ENCODE measurements at regions not wholly inside any gene's neighbourhood (a gene's known extent, or its start where the extent isn't known, plus 50 kb on each side); places are given as distances from the start of the nearest gene placed in this dataset.

DNA sequence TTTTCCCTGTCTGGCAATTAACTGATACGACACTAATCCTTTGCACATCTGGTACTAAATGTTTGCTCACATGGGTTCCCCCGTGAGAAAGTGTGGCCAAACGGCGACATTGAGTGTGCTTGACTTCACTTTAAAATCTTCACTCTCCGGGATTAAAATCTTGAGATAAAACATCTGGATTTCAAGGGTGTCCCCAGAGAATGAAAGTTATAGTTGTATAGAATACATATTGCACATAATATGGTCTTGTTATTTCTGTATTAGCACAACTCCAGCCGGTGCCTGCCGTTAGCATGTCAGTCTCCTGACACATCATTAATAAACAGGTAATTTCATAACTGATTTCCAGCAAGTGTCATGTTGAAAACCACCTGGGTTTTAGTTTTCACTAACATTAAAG is 749.0 kb upstream of the SOX9 start:
- Histone ChIP-seq H3K9me2 (ENCODE audit: insufficient read depth) (no peaks in the 10 kb centered on the region), H3K27ac (ENCODE audit: low read depth) (no peak overlapping the region), H3F3A (replicated peaks; ENCODE audit: low read depth) (no peaks in the 10 kb centered on the region), H3K79me2 (replicated peaks; ENCODE audit: insufficient read depth) (no peaks in the 10 kb centered on the region), H3K27me3 (ENCODE audit: insufficient read depth) (no peaks in the 10 kb centered on the region), H2AFZ (no peak overlapping the region), H3K4me3 (no peak overlapping the region), H3K4me1 (ENCODE audit: insufficient read depth) (peaks cover 6% of the 10 kb centered on the region; the same call in 1 of the 2 replicates), H3K4me2 (no peak overlapping the region), H3K36me3 (ENCODE audit: insufficient read depth) (no peaks in the 10 kb centered on the region), H4K20me1 (replicated peaks; ENCODE audit: insufficient read depth) (no peaks in the 10 kb centered on the region)
- TF ChIP-seq, protein P1, sequence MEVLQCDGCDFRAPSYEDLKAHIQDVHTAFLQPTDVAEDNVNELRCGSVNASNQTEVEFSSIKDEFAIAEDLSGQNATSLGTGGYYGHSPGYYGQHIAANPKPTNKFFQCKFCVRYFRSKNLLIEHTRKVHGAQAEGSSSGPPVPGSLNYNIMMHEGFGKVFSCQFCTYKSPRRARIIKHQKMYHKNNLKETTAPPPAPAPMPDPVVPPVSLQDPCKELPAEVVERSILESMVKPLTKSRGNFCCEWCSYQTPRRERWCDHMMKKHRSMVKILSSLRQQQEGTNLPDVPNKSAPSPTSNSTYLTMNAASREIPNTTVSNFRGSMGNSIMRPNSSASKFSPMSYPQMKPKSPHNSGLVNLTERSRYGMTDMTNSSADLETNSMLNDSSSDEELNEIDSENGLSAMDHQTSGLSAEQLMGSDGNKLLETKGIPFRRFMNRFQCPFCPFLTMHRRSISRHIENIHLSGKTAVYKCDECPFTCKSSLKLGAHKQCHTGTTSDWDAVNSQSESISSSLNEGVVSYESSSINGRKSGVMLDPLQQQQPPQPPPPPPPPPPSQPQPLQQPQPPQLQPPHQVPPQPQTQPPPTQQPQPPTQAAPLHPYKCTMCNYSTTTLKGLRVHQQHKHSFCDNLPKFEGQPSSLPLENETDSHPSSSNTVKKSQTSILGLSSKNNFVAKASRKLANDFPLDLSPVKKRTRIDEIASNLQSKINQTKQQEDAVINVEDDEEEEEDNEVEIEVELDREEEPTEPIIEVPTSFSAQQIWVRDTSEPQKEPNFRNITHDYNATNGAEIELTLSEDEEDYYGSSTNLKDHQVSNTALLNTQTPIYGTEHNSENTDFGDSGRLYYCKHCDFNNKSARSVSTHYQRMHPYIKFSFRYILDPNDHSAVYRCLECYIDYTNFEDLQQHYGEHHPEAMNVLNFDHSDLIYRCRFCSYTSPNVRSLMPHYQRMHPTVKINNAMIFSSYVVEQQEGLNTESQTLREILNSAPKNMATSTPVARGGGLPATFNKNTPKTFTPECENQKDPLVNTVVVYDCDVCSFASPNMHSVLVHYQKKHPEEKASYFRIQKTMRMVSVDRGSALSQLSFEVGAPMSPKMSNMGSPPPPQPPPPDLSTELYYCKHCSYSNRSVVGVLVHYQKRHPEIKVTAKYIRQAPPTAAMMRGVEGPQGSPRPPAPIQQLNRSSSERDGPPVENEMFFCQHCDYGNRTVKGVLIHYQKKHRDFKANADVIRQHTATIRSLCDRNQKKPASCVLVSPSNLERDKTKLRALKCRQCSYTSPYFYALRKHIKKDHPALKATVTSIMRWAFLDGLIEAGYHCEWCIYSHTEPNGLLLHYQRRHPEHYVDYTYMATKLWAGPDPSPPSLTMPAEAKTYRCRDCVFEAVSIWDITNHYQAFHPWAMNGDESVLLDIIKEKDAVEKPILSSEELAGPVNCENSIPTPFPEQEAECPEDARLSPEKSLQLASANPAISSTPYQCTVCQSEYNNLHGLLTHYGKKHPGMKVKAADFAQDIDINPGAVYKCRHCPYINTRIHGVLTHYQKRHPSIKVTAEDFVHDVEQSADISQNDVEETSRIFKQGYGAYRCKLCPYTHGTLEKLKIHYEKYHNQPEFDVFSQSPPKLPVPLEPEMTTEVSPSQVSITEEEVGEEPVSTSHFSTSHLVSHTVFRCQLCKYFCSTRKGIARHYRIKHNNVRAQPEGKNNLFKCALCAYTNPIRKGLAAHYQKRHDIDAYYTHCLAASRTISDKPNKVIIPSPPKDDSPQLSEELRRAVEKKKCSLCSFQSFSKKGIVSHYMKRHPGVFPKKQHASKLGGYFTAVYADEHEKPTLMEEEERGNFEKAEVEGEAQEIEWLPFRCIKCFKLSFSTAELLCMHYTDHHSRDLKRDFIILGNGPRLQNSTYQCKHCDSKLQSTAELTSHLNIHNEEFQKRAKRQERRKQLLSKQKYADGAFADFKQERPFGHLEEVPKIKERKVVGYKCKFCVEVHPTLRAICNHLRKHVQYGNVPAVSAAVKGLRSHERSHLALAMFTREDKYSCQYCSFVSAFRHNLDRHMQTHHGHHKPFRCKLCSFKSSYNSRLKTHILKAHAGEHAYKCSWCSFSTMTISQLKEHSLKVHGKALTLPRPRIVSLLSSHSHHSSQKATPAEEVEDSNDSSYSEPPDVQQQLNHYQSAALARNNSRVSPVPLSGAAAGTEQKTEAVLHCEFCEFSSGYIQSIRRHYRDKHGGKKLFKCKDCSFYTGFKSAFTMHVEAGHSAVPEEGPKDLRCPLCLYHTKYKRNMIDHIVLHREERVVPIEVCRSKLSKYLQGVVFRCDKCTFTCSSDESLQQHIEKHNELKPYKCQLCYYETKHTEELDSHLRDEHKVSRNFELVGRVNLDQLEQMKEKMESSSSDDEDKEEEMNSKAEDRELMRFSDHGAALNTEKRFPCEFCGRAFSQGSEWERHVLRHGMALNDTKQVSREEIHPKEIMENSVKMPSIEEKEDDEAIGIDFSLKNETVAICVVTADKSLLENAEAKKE (CRISPR knock-in tag; IDR thresholded peaks at IDR 0.05) = no peak
- Mint-ChIP-seq H3K36me3 (ENCODE audit: low read depth) (no peaks in the 10 kb centered on the region), H3K27me3 (ENCODE audit: insufficient read depth, low read depth, poor library complexity) (no peaks in the 10 kb centered on the region), H3K4me1 (peaks cover 5% of the 10 kb centered on the region; the same call in 1 of the 3 replicates), H3K9me3 (no peaks in the 10 kb centered on the region), H3K27ac (no peak overlapping the region), H3K4me3 (no peak overlapping the region)
- DNase-seq (ENCODE audit: low spot score) = no peak
- ATAC-seq = no peak

GRCh38 chr17:71375948-71376347 is 744.9 kb upstream of the SOX9 start:
- Histone ChIP-seq H3K4me2 (no peak overlapping the region), H3K27ac (ENCODE audit: low read depth) (no peak overlapping the region), H3K9me2 (ENCODE audit: insufficient read depth) (no peaks in the 10 kb centered on the region), H3K4me3 (no peak overlapping the region), H4K20me1 (replicated peaks; ENCODE audit: insufficient read depth) (no peaks in the 10 kb centered on the region), H3K36me3 (ENCODE audit: insufficient read depth) (no peaks in the 10 kb centered on the region), H3K4me1 (ENCODE audit: insufficient read depth) (peaks cover 6% of the 10 kb centered on the region; the same call in 1 of the 2 replicates), H3K79me2 (replicated peaks; ENCODE audit: insufficient read depth) (no peaks in the 10 kb centered on the region), H3K27me3 (ENCODE audit: insufficient read depth) (no peaks in the 10 kb centered on the region), H2AFZ (no peak overlapping the region), H3F3A (replicated peaks; ENCODE audit: low read depth) (no peaks in the 10 kb centered on the region)
- Mint-ChIP-seq H3K27me3 (ENCODE audit: insufficient read depth, low read depth, poor library complexity) (no peaks in the 10 kb centered on the region), H3K4me3 (no peak overlapping the region), H3K4me1 (peaks cover 5% of the 10 kb centered on the region; the same call in 1 of the 3 replicates), H3K9me3 (no peaks in the 10 kb centered on the region), H3K36me3 (ENCODE audit: low read depth) (no peaks in the 10 kb centered on the region), H3K27ac (no peak overlapping the region)
- ATAC-seq (no peak), DNase-seq (ENCODE audit: low spot score) (no peak)
- TF ChIP-seq, protein P2, sequence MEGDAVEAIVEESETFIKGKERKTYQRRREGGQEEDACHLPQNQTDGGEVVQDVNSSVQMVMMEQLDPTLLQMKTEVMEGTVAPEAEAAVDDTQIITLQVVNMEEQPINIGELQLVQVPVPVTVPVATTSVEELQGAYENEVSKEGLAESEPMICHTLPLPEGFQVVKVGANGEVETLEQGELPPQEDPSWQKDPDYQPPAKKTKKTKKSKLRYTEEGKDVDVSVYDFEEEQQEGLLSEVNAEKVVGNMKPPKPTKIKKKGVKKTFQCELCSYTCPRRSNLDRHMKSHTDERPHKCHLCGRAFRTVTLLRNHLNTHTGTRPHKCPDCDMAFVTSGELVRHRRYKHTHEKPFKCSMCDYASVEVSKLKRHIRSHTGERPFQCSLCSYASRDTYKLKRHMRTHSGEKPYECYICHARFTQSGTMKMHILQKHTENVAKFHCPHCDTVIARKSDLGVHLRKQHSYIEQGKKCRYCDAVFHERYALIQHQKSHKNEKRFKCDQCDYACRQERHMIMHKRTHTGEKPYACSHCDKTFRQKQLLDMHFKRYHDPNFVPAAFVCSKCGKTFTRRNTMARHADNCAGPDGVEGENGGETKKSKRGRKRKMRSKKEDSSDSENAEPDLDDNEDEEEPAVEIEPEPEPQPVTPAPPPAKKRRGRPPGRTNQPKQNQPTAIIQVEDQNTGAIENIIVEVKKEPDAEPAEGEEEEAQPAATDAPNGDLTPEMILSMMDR (conservative IDR thresholded peaks at IDR 0.05; ENCODE audit: low read depth in 2 of 2) = no peak
- TF ChIP-seq JUNB (IDR thresholded peaks at IDR 0.05; ENCODE audit: unreplicated experiment) (no peak), STAT1 (IDR thresholded peaks at IDR 0.05; ENCODE audit: unreplicated experiment) (no peak)
- TF ChIP-seq, protein P3, sequence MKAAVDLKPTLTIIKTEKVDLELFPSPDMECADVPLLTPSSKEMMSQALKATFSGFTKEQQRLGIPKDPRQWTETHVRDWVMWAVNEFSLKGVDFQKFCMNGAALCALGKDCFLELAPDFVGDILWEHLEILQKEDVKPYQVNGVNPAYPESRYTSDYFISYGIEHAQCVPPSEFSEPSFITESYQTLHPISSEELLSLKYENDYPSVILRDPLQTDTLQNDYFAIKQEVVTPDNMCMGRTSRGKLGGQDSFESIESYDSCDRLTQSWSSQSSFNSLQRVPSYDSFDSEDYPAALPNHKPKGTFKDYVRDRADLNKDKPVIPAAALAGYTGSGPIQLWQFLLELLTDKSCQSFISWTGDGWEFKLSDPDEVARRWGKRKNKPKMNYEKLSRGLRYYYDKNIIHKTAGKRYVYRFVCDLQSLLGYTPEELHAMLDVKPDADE (IDR thresholded peaks at IDR 0.05) = no peak

Data from GM23338 (cell line).